ENCODE measurements at regions not wholly inside any gene's neighbourhood (a gene's known extent, or its start where the extent isn't known, plus 50 kb on each side); places are given as distances from the start of the nearest gene placed in this dataset.

- TF ChIP-seq CTCF (IDR thresholded peaks at IDR 0.05) (no peak), EP300 (IDR thresholded peaks at IDR 0.05) (no peak), POLR2A (IDR thresholded peaks at IDR 0.05) (no peak), POLR2AphosphoS5 (IDR thresholded peaks at IDR 0.05) (no peak)
These were observed 85.4 kb downstream of the KLF4 start for GRCh38 chr9:107404161-107404560.
